Spleen (tissue), 11 donors: ENCODE measurements at regions not wholly inside any gene's neighbourhood (a gene's known extent, or its start where the extent isn't known, plus 50 kb on each side); places are given as distances from the start of the nearest gene placed in this dataset.

Experiments used
- DNase-seq: peaks from one replicate; pipeline ENCODE4 v3.0.0-alpha.2; 2020
- H3K27ac ChIP-seq, 8 donors: fragments of 200-600 bp; sonication (generic) in 7 of 8; 1 replicate in 4 of 8; 2 replicates in 4 of 8; pipeline versions ENCODE4 v1.5.0 to v1.8.0; 2016 to 2021; ENCODE audit warnings: inconsistent platforms in 4 of 8, mild to moderate bottlenecking in 4 of 8, moderate library complexity in 1 of 8
- H3K27me3 ChIP-seq, 7 donors: fragments of 200-600 bp; sonication (generic) in 6 of 7; replicated peaks in 1 of 7; 1 replicate in 4 of 7; 2 replicates in 3 of 7; pipeline versions ENCODE4 v1.5.0 to v1.8.0; 2016 to 2021; ENCODE audit warnings: inconsistent platforms in 3 of 7, mild to moderate bottlenecking in 1 of 7
- H3K36me3 ChIP-seq, 6 donors: fragments of 200-600 bp; sonication (generic) in 5 of 6; 1 replicate in 4 of 6; 2 replicates in 2 of 6; pipeline versions ENCODE4 v1.5.0 to v1.8.0; 2016 to 2021; ENCODE audit warnings: inconsistent platforms in 2 of 6
- H3K4me1 ChIP-seq, 6 donors: fragments of 200-600 bp; sonication (generic) in 5 of 6; 1 replicate in 3 of 6; 2 replicates in 3 of 6; pipeline versions ENCODE4 v1.5.0 to v1.8.0; 2016 to 2021; ENCODE audit warnings: inconsistent platforms in 3 of 6
- H3K4me3 ChIP-seq, 8 donors: fragments of 200-600 bp; sonication (generic) in 7 of 8; 1 replicate in 4 of 8; 2 replicates in 4 of 8; pipeline versions ENCODE4 v1.5.0 to v1.8.0; 2016 to 2021; ENCODE audit warnings: inconsistent platforms in 4 of 8, mild to moderate bottlenecking in 4 of 8, moderate library complexity in 2 of 8
- H3K9me3 ChIP-seq, 8 donors: fragments of 200-600 bp; sonication (generic) in 7 of 8; 1 replicate in 4 of 8; 2 replicates in 4 of 8; pipeline versions ENCODE4 v1.5.0 to v1.8.0; 2016 to 2021; ENCODE audit warnings: inconsistent platforms in 4 of 8
- CTCF ChIP-seq, 11 experiments: fragments of 200-600 bp in 7 of 11; fragments of 450-650 bp in 4 of 11; sonication (generic) in 4 of 11; IDR thresholded peaks in 8 of 11; conservative IDR thresholded peaks in 3 of 11; 1 replicate in 7 of 11; 2 replicates in 4 of 11; pipeline versions ENCODE4 v1.4.0 to v1.8.0; 2016 to 2021; ENCODE audit warnings: antibody characterized with exemption in 11 of 11, inconsistent platforms in 4 of 11, mild to moderate bottlenecking in 1 of 11
- POLR2A ChIP-seq, 3 donors: fragments of 450-650 bp; IDR thresholded peaks; one replicate each; pipeline ENCODE4 v1.5.1; 2017; ENCODE audit warnings: antibody characterized with exemption in 3 of 3, mild to moderate bottlenecking in 1 of 3
- POLR2AphosphoS5 ChIP-seq, 3 donors: sonication (generic); formaldehyde crosslinking; IDR thresholded peaks; one replicate each; pipeline ENCODE4 v1.5.1; 2017; ENCODE audit warnings: antibody characterized with exemption in 3 of 3
- WGBS, 5 donors: extraction: QIAGEN DNeasy Blood & Tissue Kit in 3 of 5; methylation state at CpG; one replicate each; pipeline versions ENCODE4 v1.1.5 to v1.1.7; 2013 to 2018; 5-methylcytosine and 5-hydroxymethylcytosine counted together
- intact Hi-C: fragments of 100-400 bp; cut with DNase I; formaldehyde crosslinking; loops from one replicate; pipeline ENCODE4 v1.15.0; 2023; ENCODE audit warnings: low total_unique reads
- donor health status: healthy with polysubstance abuse.
- donor health status: DM: no; HTN: no; CAD: no; lungs with moderate emphysema.
- donor health status: DM: no; HTN: no; CAD: no.
- donor health status: Bipolar disorder and iron deficiency.
- donor health status: healthy.
- donor health status: DM: no; HTN: no; CAD: no.
- donor health status: DM: yes; HTN: yes; CAD: no.

- H3K27ac ChIP-seq, result no peak overlapping the region
- WGBS, 5 donors, result 73 to 81% (median 77%) methylated on average over 2 of the region's 2 CpGs
- H3K9me3 ChIP-seq, result peaks cover 0 to 5% (median 0%) of the 10 kb centered on the region in 8 donors
- no peaks in the 10 kb centered on the region for H3K4me1 ChIP-seq
- DNase-seq, result no peak
- no peaks in the 10 kb centered on the region for H3K36me3 ChIP-seq
- no peaks in the 10 kb centered on the region for H3K27me3 ChIP-seq
- intact Hi-C loops, result no loop called here
- no peak overlapping the region for H3K4me3 ChIP-seq
- no peak for TF ChIP-seq POLR2AphosphoS5 (IDR thresholded peaks at IDR 0.05)
- no peak for TF ChIP-seq CTCF (IDR thresholded peaks at IDR 0.05 in 8 of 11, conservative IDR thresholded peaks at IDR 0.05 in 3 of 11)
- TF ChIP-seq POLR2A (IDR thresholded peaks at IDR 0.05), result no peak
Measured at GRCh38 chr5:30100929-30101328, 1092.6 kb upstream of the CDH6 start.

- H3K9me3 ChIP-seq, result peaks cover 0 to 5% (median 0%) of the 10 kb centered on the region in 8 donors
- H3K27ac ChIP-seq, result no peak overlapping the region
- H3K27me3 ChIP-seq, result no peaks in the 10 kb centered on the region
- H3K36me3 ChIP-seq, result no peaks in the 10 kb centered on the region
- DNase-seq, result no peak
- intact Hi-C loops, result no loop called here
- WGBS, 5 donors, result 28 to 53% (median 47%) methylated on average over 4 to 5 of the region's 5 CpGs
- no peak overlapping the region for H3K4me3 ChIP-seq
- TF ChIP-seq POLR2A (IDR thresholded peaks at IDR 0.05), result no peak
- no peak for TF ChIP-seq CTCF (IDR thresholded peaks at IDR 0.05 in 8 of 11, conservative IDR thresholded peaks at IDR 0.05 in 3 of 11)
- TF ChIP-seq POLR2AphosphoS5 (IDR thresholded peaks at IDR 0.05), result no peak
- no peaks in the 10 kb centered on the region for H3K4me1 ChIP-seq
Measured at GRCh38 chr5:30100148-30100713, 1093.3 kb upstream of the CDH6 start.

GRCh38 chr5:30099634-30100033 lies 1093.9 kb upstream of the CDH6 start:
- TF ChIP-seq POLR2A (IDR thresholded peaks at IDR 0.05) (no peak), POLR2AphosphoS5 (IDR thresholded peaks at IDR 0.05) (no peak), CTCF (IDR thresholded peaks at IDR 0.05 in 8 of 11, conservative IDR thresholded peaks at IDR 0.05 in 3 of 11) (no peak)
- Histone ChIP-seq H3K36me3 (no peaks in the 10 kb centered on the region), H3K27me3 (no peaks in the 10 kb centered on the region), H3K27ac (no peak overlapping the region), H3K9me3 (peaks cover 0 to 5% (median 0%) of the 10 kb centered on the region in 8 donors), H3K4me1 (no peaks in the 10 kb centered on the region), H3K4me3 (no peak overlapping the region)
- no peak for DNase-seq
- WGBS, 5 donors, result 73 to 87% (median 78%) methylated on average over 5 of the region's 5 CpGs
- intact Hi-C loops, result no loop called here

GRCh38 chr5:30098940-30099339 lies 1094.5 kb upstream of the CDH6 start:
- 68 to 87% (median 74%) methylated on average over 3 of the region's 3 CpGs for WGBS, 5 donors
- no peak for TF ChIP-seq POLR2AphosphoS5 (IDR thresholded peaks at IDR 0.05)
- TF ChIP-seq POLR2A (IDR thresholded peaks at IDR 0.05), result no peak
- TF ChIP-seq CTCF (IDR thresholded peaks at IDR 0.05 in 8 of 11, conservative IDR thresholded peaks at IDR 0.05 in 3 of 11), result no peak
- Histone ChIP-seq H3K36me3 (no peaks in the 10 kb centered on the region), H3K27ac (no peak overlapping the region), H3K27me3 (no peaks in the 10 kb centered on the region), H3K4me3 (no peak overlapping the region), H3K4me1 (no peaks in the 10 kb centered on the region), H3K9me3 (peaks cover 0 to 5% (median 0%) of the 10 kb centered on the region in 8 donors)
- DNase-seq, result no peak
- intact Hi-C loops, result no loop called here
